ENCODE measurements at regions not wholly inside any gene's neighbourhood (a gene's known extent, or its start where the extent isn't known, plus 50 kb on each side); places are given as distances from the start of the nearest gene placed in this dataset.

- Histone ChIP-seq H3K9ac (ENCODE audit: insufficient read depth in 1 of 2, low read length in 2 of 2) (no peak overlapping the region), H3K36me3 (ENCODE audit: control insufficient read depth in 4 of 4, insufficient read depth in 4 of 4, low read length in 4 of 4) (no peaks in the 10 kb centered on the region), H3K4me3 (no peak overlapping the region), H3K9me3 (ENCODE audit: control insufficient read depth in 4 of 4, insufficient read depth in 3 of 4, low read length in 3 of 4) (no peaks in the 10 kb centered on the region), H3K27me3 (ENCODE audit: control insufficient read depth in 3 of 3, insufficient read depth in 3 of 3, low read length in 2 of 3) (no peaks in the 10 kb centered on the region), H3K4me1 (ENCODE audit: control insufficient read depth in 5 of 5, insufficient read depth in 5 of 5, low read length in 5 of 5) (no peaks in the 10 kb centered on the region), H3K27ac (ENCODE audit: low read depth in 1 of 2, low read length in 1 of 2) (no peak overlapping the region)
- 50 to 63% methylated on average over 5 of the region's 5 CpGs for WGBS, 2 donors
- no peak for TF ChIP-seq CTCF (IDR thresholded peaks at IDR 0.05; ENCODE audit: control extremely low read depth, extremely low read depth)
- ATAC-seq (ENCODE audit: insufficient read depth, low FRiP score) (no peak), DNase-seq (no peak)
Observed at GRCh38 chr6:104322841-104323240, 536.9 kb downstream of the HACE1 start.

DNA sequence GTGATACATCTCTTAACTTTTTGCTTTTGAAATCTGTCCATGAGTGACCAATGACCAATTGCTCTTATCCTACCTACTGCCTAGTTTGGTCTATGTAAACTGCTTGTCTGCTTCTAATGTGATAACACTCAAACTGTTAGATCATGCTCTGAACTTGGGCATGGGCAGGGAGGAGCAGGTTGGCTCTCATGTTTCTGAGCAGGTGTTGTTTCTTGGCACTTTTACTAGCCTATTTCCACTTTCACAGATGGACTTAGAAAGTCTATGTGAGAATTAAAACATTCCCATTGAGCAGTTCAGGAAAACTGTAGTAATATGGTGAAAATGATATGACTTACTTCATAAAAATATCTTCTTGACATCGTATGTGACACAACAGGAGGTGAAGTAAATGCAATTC lies 538.4 kb downstream of the HACE1 start:
- no peak for ATAC-seq (ENCODE audit: insufficient read depth, low FRiP score)
- WGBS, 2 donors, result 81 to 88% methylated on average over 1 of the region's 1 CpG

DNA sequence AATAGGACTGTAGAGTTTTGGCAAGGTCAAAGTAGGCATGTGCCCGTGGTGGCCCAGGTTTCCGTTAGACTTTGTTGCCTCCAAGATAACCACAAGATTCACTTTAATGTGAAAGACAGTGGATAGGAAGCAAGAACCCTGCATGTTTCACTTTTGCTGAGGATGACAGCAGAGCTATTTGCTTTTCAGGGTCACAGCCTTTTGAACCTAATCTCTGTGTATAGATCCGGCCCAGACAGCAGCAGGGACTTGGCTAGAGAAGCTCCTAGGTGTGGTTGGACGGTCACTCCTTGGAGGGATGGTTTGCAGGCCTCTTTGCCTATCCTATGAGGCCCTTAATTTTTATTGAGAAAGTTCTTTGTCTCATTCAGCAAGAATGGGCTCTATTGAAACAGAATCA lies 538.8 kb downstream of the HACE1 start:
- no peaks in the 10 kb centered on the region for H3K9me3 ChIP-seq (ENCODE audit: control insufficient read depth in 4 of 4, insufficient read depth in 3 of 4, low read length in 3 of 4)
- no peaks in the 10 kb centered on the region for H3K36me3 ChIP-seq (ENCODE audit: control insufficient read depth in 4 of 4, insufficient read depth in 4 of 4, low read length in 4 of 4)
- H3K4me1 ChIP-seq (ENCODE audit: control insufficient read depth in 5 of 5, insufficient read depth in 5 of 5, low read length in 5 of 5), result no peaks in the 10 kb centered on the region
- H3K27ac ChIP-seq (ENCODE audit: low read depth in 1 of 2, low read length in 1 of 2), result no peak overlapping the region
- no peaks in the 10 kb centered on the region for H3K27me3 ChIP-seq (ENCODE audit: control insufficient read depth in 3 of 3, insufficient read depth in 3 of 3, low read length in 2 of 3)
- WGBS, 2 donors, result 62 to 75% methylated on average over 4 of the region's 4 CpGs
- no peak for ATAC-seq (ENCODE audit: insufficient read depth, low FRiP score)
- DNase-seq, result no peak
- H3K9ac ChIP-seq (ENCODE audit: insufficient read depth in 1 of 2, low read length in 2 of 2), result no peak overlapping the region
- TF ChIP-seq CTCF (IDR thresholded peaks at IDR 0.05; ENCODE audit: control extremely low read depth, extremely low read depth), result no peak
- no peak overlapping the region for H3K4me3 ChIP-seq

More for the DNA sequence above, 538.4 kb downstream of the HACE1 start:
- Histone ChIP-seq H3K9me3 (ENCODE audit: control insufficient read depth in 4 of 4, insufficient read depth in 3 of 4, low read length in 3 of 4) (no peaks in the 10 kb centered on the region), H3K4me3 (no peak overlapping the region), H3K27me3 (ENCODE audit: control insufficient read depth in 3 of 3, insufficient read depth in 3 of 3, low read length in 2 of 3) (no peaks in the 10 kb centered on the region), H3K4me1 (ENCODE audit: control insufficient read depth in 5 of 5, insufficient read depth in 5 of 5, low read length in 5 of 5) (no peaks in the 10 kb centered on the region), H3K9ac (ENCODE audit: insufficient read depth in 1 of 2, low read length in 2 of 2) (no peak overlapping the region), H3K27ac (ENCODE audit: low read depth in 1 of 2, low read length in 1 of 2) (no peak overlapping the region), H3K36me3 (ENCODE audit: control insufficient read depth in 4 of 4, insufficient read depth in 4 of 4, low read length in 4 of 4) (no peaks in the 10 kb centered on the region)
- TF ChIP-seq CTCF (IDR thresholded peaks at IDR 0.05; ENCODE audit: control extremely low read depth, extremely low read depth), result no peak
- DNase-seq, result no peak

- H3K4me3 ChIP-seq, result no peak overlapping the region
- no peak for TF ChIP-seq CTCF (IDR thresholded peaks at IDR 0.05; ENCODE audit: control extremely low read depth, extremely low read depth)
- no peak for ATAC-seq (ENCODE audit: insufficient read depth, low FRiP score)
- H3K4me1 ChIP-seq (ENCODE audit: control insufficient read depth in 5 of 5, insufficient read depth in 5 of 5, low read length in 5 of 5), result no peaks in the 10 kb centered on the region
- H3K27me3 ChIP-seq (ENCODE audit: control insufficient read depth in 3 of 3, insufficient read depth in 3 of 3, low read length in 2 of 3), result no peaks in the 10 kb centered on the region
- DNase-seq, result no peak
- H3K36me3 ChIP-seq (ENCODE audit: control insufficient read depth in 4 of 4, insufficient read depth in 4 of 4, low read length in 4 of 4), result no peaks in the 10 kb centered on the region
- no peak overlapping the region for H3K9ac ChIP-seq (ENCODE audit: insufficient read depth in 1 of 2, low read length in 2 of 2)
- no peak overlapping the region for H3K27ac ChIP-seq (ENCODE audit: low read depth in 1 of 2, low read length in 1 of 2)
- WGBS, 2 donors, result 89 to 91% methylated on average over 3 of the region's 3 CpGs
- H3K9me3 ChIP-seq (ENCODE audit: control insufficient read depth in 4 of 4, insufficient read depth in 3 of 4, low read length in 3 of 4), result no peaks in the 10 kb centered on the region
Observed at GRCh38 chr6:104312851-104313250, 546.9 kb downstream of the HACE1 start.
